ENCODE measurements at regions not wholly inside any gene's neighbourhood (a gene's known extent, or its start where the extent isn't known, plus 50 kb on each side); places are given as distances from the start of the nearest gene placed in this dataset.
"Not testable (repeated sequence)": the region's sequence is repeated elsewhere in the genome, so short reads cannot be mapped to it uniquely, and the experiment has no call there.

DNA sequence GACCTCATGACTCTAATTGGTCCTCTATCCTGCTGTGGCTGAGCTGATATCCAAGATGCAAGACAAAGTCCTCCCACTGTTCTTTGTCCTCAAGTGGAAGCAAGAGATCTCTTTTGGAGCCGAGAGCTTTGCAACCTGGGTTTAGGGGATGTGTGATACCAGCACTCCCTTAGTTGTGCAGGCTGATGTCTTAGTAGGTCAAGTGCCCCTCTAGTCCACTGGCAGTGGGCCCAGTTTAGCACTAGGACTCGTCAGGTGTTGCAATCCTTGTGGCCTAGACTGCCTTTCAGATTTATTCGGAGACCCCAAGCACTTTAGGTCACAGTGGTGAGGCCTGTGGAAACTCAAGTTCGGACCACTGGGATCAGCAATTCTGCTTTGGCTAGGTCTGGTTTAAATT is 64.0 kb downstream of the GPRASP3 start:
- DNase-seq (ENCODE audit: low spot score): no peak

DNA sequence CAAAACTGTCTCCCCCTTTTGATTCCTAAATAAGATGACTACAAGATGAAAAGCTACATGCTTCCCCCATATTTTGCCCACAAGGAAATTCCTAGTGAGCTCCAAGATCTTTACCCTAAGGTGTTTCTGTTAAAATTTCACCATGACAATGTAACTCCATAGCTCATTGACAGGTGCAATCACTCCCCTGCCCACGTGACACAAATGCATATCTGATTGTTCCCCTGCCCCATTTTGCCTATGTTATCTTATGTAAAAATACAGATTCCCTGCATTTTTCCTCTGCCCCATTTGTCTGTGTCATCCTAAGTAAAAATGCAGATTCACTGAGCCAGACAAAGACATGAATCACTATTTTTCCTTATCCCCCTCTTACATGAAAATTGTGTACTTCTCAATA is 66.7 kb downstream of the GPRASP3 start:
- DNase-seq (ENCODE audit: low spot score): no peak

DNA sequence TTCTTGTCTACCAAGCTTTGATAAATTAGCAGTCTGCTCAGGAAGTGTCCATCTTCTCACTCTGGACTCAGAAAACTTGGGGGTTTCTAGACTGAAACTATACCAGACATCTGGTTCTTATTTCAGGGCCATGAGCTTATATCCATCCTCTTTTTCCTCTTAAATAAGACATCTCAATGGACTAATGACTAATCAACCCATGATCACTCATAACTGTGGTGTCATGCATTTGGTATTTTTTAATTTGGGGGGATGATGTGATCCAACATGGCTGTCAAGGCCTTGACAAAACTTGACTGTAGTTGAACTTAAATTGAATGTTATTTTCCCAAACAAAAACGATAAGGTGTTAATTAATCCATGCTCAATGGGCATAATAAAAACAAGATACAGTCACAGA is 87.8 kb downstream of the GPRASP3 start:
- no peak for DNase-seq (ENCODE audit: low spot score)

DNA sequence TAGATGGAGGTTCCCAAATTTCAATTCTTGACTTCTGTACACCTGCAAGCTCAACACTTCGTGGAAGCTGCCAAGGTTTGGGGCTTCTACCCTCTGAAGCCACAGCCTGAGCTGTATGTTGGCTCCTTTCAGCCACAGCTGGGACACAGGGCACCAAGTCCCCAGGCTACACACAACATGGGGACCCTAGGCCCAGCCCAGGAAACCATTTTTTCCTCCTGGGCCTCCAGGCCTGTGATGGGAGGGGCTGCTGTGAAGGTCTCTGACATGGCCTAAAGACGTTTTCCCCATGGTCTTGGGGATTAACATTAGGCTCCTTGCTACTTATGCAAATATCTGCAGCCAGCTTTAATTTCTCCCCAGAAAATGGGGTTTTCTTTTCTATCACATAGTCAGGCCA is 97.7 kb downstream of the GPRASP3 start:
- DNase-seq (ENCODE audit: low spot score): not testable (repeated sequence)

DNA sequence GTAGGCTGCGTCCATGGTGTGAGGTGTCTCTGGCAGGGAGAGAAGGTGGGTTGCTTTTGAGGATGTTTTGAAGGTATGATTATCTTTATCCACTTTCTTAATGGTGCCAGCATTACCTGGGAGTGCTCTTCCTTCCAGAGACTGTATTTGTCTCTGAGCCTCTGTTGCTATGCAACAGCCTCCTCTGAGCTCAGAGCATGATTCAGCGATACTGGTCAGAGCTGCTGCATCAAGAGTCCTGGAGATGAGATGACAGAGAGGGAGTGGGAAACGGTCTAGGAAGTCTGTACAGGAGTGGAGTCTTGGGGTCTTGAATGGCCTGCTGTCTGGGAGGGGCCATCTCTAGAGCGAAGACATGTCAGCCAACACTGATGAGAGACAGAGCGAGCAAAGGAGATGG is 104.4 kb upstream of the RAB40AL start:
- peak; percentile 25 for DNase-seq (ENCODE audit: low spot score)

DNA sequence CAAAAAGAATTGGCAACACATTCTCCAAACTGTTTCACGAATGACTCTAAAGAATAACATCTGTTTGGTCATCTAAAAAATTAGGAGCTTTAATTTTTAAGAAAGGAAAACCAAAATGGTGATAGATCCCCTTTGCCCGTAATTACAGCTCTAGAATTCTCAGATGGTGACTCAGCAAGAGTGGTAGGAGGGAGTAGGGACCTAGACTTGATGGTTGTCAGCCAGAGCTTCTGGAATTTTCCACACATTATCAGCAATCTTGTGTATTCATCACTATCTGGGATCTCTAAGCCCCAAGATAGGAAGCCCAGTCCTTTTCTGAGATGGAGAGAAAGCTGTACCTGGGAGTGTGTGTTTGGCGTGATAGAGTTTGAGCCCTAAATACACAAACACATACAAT is 103.9 kb upstream of the RAB40AL start:
- no peak for DNase-seq (ENCODE audit: low spot score)

DNA sequence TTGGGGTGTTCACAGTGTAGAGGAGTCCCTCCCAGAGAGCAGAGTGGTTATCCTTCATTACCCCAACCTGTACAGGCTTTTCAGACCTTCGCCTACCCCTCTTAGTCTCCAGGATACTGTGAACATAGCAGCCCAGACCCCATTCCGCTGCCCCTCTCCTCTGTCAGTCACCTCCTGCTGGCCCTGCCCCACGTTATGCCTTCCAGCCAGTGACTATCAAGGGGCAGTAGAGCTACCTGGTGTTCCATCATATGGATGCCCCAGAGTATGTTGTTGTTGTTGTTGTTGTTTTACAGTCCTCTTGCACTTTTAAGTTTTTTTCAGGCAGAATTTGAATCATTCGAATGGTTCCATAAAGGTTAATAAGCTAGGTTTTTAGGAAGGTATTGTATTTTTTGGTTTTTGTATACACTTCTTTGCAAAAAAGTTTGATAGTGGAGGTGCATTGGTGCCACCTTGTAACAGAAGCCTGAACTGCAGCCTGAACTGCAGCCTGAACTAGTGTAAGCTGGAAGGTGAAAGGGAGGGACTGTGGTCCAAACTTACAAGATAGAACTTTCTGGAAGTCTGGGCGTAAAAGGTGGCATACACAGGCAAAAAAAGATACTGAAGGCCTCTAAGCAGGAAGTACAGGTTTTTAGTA is 101.4 kb upstream of the RAB40AL start:
- peak; percentile 41 for DNase-seq (ENCODE audit: low spot score)

DNA sequence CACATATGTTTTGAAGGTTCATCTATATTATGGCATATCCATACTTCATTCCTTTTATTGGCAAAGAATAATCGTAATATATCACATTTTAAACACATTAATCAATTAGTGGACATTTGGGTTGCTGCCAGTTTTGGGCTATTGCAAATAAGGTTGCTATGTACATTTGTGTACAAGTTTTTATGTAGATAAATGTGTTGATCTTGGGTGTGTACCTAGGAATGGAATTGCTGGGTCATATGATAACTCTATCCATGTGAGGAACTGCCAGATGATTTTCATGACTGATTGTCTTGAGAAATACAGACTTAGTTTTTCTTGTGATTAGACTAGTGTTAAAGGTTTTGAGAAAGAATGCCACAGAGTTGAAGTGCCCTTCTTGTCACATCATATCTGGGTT is 99.2 kb upstream of the RAB40AL start:
- DNase-seq (ENCODE audit: low spot score): no peak

DNA sequence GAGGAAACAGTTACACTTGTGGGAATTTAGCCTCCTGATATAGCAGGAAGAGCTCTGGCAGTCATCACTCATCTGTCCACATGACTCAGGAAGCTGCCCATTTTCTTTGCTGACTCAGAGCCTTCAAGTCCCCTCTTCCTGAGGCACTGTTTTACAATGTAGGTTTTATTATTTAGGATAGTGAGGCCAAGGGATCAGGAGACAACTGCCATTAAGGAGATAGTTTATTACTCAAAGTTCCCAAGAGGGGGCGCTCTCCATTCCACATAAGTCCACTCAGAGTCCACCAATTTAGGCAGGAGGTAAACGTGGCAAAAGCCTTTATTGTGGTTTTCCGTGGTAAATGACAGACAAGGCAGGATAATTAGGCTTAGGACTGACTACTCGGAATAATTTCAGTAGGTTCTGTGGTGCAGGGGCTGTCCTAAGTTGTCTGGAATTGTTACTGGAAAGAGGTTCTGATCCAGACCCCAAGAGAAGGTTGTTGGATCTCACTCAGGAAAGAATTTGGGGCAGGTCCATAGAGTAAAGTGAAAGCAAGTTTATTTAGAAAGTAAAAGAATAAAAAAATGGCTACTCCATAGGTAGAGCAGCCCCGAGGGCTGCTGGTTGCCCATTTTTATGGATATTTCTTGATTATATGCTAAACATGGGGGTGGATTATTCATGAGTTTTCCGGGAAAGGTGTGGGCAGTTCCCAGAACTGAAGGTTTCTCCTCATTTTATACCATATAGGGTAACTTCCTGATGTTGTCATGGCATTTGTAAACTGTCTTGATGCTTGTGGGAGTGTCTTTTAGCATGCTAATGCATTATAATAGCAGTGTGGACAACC is 96.0 kb upstream of the RAB40AL start:
- DNase-seq (ENCODE audit: low spot score): no peak

DNA sequence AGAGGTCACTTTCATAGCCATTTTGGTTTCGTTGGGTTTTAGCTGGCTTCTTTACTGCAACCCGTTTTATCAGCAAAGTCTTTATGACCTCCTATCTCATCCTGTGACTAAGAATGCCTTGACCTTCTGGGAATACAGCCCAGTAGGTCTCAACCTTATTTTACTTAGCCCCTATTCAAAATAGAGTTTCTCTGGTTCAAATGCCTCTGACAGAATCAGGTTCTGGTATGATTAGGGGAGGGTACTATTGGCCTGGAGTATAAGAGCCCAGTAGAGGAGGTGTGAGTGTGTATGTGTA is 95.4 kb upstream of the RAB40AL start:
- DNase-seq (ENCODE audit: low spot score): no peak

DNA sequence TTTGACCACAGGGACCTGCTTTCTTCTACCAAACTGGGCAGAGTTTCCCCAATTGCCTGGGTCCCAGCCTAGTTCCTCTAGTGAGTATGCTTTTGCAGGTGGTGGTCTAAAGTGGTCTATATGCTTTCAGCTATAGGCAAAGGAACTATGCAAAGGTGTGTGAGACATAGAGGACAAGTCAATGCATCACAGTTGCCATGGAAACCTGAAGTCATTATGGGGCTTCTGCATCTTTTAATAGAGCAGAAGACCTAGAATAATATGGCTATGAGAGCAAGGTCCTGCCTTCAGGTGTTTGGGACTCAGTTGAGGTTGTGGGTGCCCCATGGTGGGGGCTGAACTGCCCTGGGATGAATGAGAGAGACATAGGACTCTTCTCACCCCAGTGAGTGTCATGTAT is 92.1 kb upstream of the RAB40AL start:
- no peak for DNase-seq (ENCODE audit: low spot score)

DNA sequence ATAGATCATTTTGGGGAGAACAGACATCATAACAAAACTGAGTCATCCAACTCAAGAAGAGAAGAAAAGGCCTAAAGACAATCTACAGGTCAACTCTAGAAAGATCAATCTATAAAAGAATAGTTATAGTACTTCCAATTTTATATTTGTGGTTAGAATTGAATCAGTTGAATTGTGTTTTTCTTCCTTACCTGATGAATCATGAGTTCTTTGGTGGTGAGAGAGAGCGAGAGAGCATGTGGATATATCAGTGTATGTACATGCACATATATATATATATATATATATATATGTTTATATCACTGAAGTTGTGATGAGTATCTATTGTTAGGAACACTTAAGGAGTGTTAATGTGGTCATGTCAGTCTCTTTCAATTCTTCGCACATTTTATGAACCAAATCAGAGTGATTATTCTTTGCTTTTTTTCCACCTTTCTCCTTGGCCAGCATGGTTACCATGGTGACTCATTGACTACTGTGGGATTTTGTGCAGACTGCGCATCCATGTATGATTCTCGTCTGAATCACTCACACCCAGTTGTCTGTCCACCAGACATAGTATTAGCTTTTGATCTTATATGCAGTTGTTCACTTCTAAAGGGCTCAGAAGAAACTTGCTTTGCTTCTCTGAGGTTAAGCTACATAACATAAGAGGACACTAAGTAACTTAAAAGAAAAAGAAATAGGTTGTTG is 90.4 kb upstream of the RAB40AL start:
- DNase-seq (ENCODE audit: low spot score): no peak

DNA sequence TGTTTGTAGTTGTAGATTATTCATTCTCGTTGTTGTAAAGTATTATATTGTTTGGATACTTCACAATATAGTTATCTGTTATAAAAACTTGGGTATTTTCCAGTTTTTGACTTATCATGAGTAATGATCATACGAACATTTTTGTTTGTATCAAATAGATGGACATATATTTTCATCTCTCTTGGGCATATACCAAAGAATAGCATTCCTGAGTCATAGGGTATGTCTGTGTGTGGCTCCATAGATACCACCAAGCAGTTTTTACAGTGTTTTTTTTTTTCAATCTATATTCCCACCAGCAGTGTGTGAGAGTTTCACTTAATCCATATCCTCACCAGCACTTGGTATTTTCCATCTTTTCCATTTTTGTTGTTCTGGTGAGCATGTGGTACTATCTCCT is 89.7 kb upstream of the RAB40AL start:
- no peak for DNase-seq (ENCODE audit: low spot score)

DNA sequence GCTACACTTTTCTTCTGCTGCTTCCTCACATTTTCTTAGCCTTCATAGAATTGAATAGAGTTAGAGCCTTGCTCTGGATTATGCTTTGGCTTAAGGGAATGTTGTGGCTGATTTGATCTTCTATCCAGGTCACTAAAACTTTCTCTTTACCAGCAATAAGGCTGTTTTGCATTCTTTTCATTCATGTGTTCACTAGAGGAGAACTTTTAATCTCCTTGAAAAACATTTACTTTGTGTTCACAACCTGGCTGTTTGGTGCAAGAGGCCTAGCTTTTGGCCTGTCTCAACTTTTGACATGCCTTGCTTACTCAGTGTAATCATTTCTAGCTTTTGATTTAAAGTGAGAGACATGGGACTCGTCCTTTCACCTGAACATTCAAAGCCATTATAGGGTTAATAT is 87.7 kb upstream of the RAB40AL start:
- DNase-seq (ENCODE audit: low spot score): no peak

DNA sequence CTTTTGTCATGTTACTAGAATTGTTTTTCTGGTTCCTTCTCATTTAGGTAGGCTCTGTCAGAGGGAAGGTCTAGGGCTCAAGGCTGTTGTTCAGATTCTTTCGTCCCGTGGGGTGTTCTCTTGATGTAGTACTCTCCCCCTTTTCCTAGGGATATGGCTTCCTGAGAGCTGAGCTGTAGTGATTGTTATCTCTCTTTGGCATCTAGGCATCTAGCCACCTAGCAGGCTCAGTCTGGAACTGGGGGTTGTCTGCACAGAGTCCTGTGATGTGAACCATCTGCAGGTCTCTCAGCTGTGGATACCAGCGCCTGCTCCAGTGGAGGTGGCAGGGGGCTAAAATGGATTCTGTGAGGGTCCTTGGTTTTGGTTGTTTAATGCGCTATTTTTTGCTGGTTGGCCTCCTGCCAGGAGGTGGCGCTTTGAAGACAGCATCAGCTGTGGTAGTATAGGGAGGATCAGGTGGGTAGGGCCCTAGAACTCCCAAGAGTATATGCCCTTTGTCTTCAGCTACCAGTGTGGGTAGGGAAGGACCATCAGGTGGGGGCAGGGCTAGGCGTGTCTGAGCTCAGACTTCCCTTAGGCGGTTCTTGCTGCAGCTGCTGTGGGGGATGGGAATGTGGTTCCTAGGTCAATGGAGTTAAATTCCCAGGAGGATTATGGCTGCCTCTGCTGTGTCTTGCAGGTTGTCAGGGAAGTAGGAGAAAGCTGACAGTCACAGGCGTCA is 78.1 kb upstream of the RAB40AL start:
- DNase-seq (ENCODE audit: low spot score): not testable (repeated sequence)

DNA sequence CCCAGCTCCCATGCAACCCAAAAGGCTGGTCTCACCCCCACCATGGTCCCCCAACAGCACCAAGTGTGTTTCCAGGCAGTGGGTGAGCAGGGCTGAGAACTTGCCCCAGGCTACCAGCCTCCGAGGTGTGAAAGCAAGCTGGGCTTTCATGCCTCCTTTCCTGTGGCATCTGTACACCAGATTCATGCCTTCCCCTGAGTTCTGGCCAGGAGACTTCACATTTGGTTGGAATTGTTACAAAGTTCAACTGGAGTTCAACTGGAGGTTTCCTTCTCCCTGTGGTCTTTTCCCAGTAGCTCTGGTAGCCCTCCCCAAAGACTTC is 77.6 kb upstream of the RAB40AL start:
- no peak for DNase-seq (ENCODE audit: low spot score)

DNA sequence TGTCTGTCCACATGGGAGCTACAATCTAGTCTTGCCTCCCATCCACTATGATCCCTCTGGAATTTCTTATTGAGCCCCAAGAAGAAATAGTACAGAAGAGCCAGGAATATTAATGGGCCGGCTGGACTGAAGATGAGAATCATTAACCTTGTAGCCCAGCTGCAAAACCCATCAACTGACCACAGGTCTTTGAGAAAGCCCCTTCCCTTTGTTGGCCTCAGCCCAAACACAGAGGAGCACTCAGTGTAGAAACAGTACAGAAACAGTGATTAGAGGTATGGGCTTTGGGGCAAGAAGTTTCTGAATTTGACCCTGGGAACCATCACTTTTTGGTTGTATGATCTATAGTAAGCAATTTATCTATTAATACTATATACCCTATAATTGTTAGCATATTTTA is 76.8 kb upstream of the RAB40AL start:
- DNase-seq (ENCODE audit: low spot score): no peak

DNA sequence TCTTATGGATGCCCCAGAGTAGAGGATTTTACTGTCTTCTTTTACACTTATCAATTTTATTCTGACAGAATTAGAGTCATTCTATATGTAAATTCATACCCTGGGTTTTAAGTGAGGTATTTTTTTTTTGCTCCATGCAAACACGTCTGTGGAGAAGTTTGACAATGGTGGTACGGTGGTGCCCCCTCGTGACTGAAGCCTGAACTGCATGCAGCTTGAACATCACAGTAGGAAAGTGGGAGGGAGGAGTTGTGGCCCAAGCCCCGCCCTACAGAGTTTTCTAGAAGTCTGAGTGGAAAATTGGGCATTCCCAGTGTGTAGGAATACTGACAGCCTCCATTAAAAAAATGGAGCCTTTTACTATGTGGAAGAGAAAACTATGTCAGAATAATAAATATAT is 73.3 kb upstream of the RAB40AL start:
- DNase-seq (ENCODE audit: low spot score): peak; percentile 95

DNA sequence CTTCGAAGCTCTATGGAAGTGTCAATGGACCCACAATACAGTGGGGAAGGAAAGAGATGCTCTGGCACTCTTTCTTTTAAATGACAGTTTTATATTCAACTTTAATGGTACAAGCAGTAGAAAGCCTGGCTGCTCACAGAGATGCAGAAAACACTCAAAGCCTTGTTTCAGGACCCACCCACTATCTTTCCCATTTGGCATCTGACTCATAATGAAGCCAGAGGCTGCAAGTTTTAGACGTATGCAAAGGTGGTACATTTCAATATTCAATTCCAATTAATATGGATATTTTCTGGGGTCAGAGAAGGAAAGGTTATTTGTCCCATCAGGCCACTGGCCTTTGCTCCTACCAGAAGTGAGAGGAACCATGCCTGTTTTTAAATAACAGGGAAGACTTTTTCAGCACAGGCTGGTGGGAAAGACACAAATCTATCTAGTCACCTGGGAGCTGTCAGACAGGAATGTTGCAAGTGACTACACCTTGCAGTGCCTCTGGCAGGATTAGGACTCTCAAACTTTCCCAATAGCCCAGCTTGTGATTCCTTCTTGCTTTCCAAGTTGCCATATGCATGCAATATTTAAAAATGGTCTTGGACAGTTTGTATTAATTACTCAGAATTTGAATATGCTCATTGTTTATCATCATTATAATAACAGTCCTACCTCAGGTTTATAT is 70.0 kb upstream of the RAB40AL start:
- DNase-seq (ENCODE audit: low spot score): no peak

DNA sequence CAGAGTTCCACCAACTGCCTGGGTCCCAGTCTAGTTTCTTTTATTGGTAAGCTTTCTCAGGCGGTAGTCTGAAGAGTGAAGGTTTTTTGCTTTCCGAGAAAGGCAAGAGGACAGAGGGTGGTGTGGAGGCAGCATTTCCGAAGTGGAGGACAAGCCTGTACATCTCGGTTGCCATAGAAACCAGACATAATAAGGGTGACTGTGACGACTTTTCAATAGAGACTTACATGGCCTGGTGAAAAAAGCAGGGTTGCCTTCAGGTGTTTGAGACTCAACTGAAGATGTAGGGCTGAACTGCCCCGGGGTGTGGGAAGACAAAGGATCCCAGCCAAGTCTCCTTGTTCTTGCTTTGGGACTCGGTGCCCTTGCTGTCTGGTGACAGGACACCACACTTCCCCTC is 53.6 kb upstream of the RAB40AL start:
- no peak for DNase-seq (ENCODE audit: low spot score)
